Transverse colon (tissue), 4 donors: ENCODE measurements at regions not wholly inside any gene's neighbourhood (a gene's known extent, or its start where the extent isn't known, plus 50 kb on each side); places are given as distances from the start of the nearest gene placed in this dataset.

Experiments used
- EP300 ChIP-seq: sonication (generic); formaldehyde crosslinking; IDR thresholded peaks from one replicate; pipeline ENCODE4 v1.6.1; 2017; ENCODE audit warnings: antibody characterized with exemption, low read depth
- POLR2A ChIP-seq: fragments of 450-650 bp; IDR thresholded peaks from one replicate; pipeline ENCODE4 v1.6.1; 2016; ENCODE audit warnings: antibody characterized with exemption, mild to moderate bottlenecking, moderate library complexity
- POLR2AphosphoS5 ChIP-seq, 3 donors: sonication (generic); formaldehyde crosslinking; IDR thresholded peaks; one replicate each; pipeline ENCODE4 v1.6.1; 2016; ENCODE audit warnings: antibody characterized with exemption in 3 of 3
- TF ChIP-seq, protein P1 (sequence below), 5 experiments: fragments of 200-600 bp in 3 of 5; fragments of 450-650 bp in 2 of 5; sonication (generic) in 3 of 5; IDR thresholded peaks; 1 replicate in 2 of 5; 2 replicates in 3 of 5; pipeline ENCODE4 v1.5.1; 2016 to 2017; ENCODE audit warnings: antibody characterized with exemption in 5 of 5, inconsistent platforms in 3 of 5, mild to moderate bottlenecking in 2 of 5, moderate library complexity in 1 of 5

DNA sequence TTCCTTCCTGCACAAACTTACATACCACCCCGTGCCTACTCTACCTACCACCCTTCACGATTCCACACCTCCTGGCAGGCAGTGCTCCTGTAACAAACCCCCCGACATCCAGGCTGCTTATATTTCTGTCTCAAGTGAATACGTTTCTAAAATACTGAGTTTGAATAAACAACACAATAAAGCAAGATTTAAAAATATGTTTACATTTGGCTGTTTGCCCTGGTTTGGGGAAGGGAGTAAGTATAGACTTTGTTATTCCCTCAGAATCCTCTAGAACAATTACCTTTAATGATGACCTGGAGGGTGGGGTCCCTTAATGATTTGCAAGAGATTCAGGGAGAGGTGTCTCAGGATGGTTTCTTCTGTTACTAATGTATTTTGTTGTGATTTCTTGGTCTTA is 402.6 kb upstream of the TBL1XR1 start:
- no peak for TF ChIP-seq EP300
- TF ChIP-seq, protein P1, sequence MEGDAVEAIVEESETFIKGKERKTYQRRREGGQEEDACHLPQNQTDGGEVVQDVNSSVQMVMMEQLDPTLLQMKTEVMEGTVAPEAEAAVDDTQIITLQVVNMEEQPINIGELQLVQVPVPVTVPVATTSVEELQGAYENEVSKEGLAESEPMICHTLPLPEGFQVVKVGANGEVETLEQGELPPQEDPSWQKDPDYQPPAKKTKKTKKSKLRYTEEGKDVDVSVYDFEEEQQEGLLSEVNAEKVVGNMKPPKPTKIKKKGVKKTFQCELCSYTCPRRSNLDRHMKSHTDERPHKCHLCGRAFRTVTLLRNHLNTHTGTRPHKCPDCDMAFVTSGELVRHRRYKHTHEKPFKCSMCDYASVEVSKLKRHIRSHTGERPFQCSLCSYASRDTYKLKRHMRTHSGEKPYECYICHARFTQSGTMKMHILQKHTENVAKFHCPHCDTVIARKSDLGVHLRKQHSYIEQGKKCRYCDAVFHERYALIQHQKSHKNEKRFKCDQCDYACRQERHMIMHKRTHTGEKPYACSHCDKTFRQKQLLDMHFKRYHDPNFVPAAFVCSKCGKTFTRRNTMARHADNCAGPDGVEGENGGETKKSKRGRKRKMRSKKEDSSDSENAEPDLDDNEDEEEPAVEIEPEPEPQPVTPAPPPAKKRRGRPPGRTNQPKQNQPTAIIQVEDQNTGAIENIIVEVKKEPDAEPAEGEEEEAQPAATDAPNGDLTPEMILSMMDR (IDR thresholded peaks at IDR 0.05): no peak
- no peak for TF ChIP-seq POLR2A
- no peak for TF ChIP-seq POLR2AphosphoS5 (IDR thresholded peaks at IDR 0.05)
